WTC11 (cell line): ENCODE measurements at regions not wholly inside any gene's neighbourhood (a gene's known extent, or its start where the extent isn't known, plus 50 kb on each side); places are given as distances from the start of the nearest gene placed in this dataset.

ENCODE experiments used
- ATAC-seq: fragments of 200-7000 bp; cut with Tn5 transposase; 2 replicates; pipeline ENCODE4 v1.10.0; 2021; ENCODE audit warnings: mild to moderate bottlenecking, moderate library complexity
- CTCF ChIA-PET: fragments of 300-600 bp; sonication (Branson Sonifier 250); formaldehyde crosslinking; loops from one replicate; lab custom pipeline; 2021; ENCODE audit warnings: antibody characterized with exemption; lab: Charles Lee
- POLR2A ChIA-PET: fragments of 350-600 bp; sonication (Branson Sonifier 250); formaldehyde crosslinking; loops from one replicate; lab custom pipeline; 2021; ENCODE audit warnings: antibody characterized with exemption; lab: Charles Lee
- DNase-seq: peaks from one replicate; pipeline ENCODE4 v3.0.0; 2021; ENCODE audit warnings: low spot score
- H3K27ac Mint-ChIP-seq: 2 replicates; pipeline ENCODE4 v1.8.0; 2021; ENCODE audit warnings: mixed read lengths
- H3K27me3 Mint-ChIP-seq: 2 replicates; pipeline ENCODE4 v1.8.0; 2021; ENCODE audit warnings: low read depth, mild to moderate bottlenecking, moderate library complexity, mixed read lengths
- H3K36me3 Mint-ChIP-seq: 2 replicates; pipeline ENCODE4 v1.8.0; 2021; ENCODE audit warnings: mixed read lengths
- H3K4me1 Mint-ChIP-seq: 2 replicates; pipeline ENCODE4 v1.8.0; 2022; ENCODE audit warnings: mixed read lengths
- H3K4me3 Mint-ChIP-seq: 2 replicates; pipeline ENCODE4 v1.8.0; 2021; ENCODE audit warnings: mild to moderate bottlenecking, moderate library complexity, mixed read lengths
- H3K9me3 Mint-ChIP-seq: 2 replicates; pipeline ENCODE4 v1.8.0; 2021; ENCODE audit warnings: mixed read lengths
- ATF1 ChIP-seq: sonication (generic); formaldehyde crosslinking; IDR thresholded peaks from 2 replicates; pipeline ENCODE4 v1.8.1; 2023; ENCODE audit warnings: mild to moderate bottlenecking, moderate library complexity, missing genetic modification reagents
- ATF2 ChIP-seq: sonication (generic); formaldehyde crosslinking; IDR thresholded peaks from 2 replicates; pipeline ENCODE4 v1.8.1; 2022; ENCODE audit warnings: low read depth, missing genetic modification reagents, borderline replicate concordance
- ELF4 ChIP-seq: sonication (generic); formaldehyde crosslinking; IDR thresholded peaks from 2 replicates; pipeline ENCODE4 v1.8.1; 2022; ENCODE audit warnings: low read depth, mild to moderate bottlenecking, moderate library complexity, missing genetic modification reagents
- GRHL2 ChIP-seq: fragments of 250-450 bp; sonication (Bioruptor Pico); IDR thresholded peaks from 2 replicates; pipeline ENCODE4 v1.8.0; 2022; ENCODE audit warnings: mild to moderate bottlenecking, moderate library complexity; ENCODE audit not compliant: insufficient replicate concordance, severe bottlenecking
- NR2C2 ChIP-seq: sonication (generic); formaldehyde crosslinking; IDR thresholded peaks from 2 replicates; pipeline ENCODE4 v1.8.0; 2022; ENCODE audit warnings: mild to moderate bottlenecking, missing genetic modification reagents
- NR3C1 ChIP-seq: sonication (generic); formaldehyde crosslinking; conservative IDR thresholded peaks from 2 replicates; pipeline ENCODE4 v1.8.1; 2023; ENCODE audit warnings: low read depth, mild to moderate bottlenecking, missing genetic modification reagents
- SOX15 ChIP-seq: fragments of 250-450 bp; sonication (Bioruptor Pico); IDR thresholded peaks from 2 replicates; pipeline ENCODE4 v1.9.0; 2021; ENCODE audit warnings: mild to moderate bottlenecking
- TP53 ChIP-seq: sonication (generic); formaldehyde crosslinking; IDR thresholded peaks from 2 replicates; pipeline ENCODE4 v1.8.1; 2023; ENCODE audit warnings: mild to moderate bottlenecking, missing genetic modification reagents
- ZNF232 ChIP-seq: sonication (generic); formaldehyde crosslinking; IDR thresholded peaks from 2 replicates; pipeline ENCODE4 v1.8.0; 2022; ENCODE audit warnings: mild to moderate bottlenecking, missing genetic modification reagents
- ZNF281 ChIP-seq: sonication (generic); formaldehyde crosslinking; IDR thresholded peaks from 2 replicates; pipeline ENCODE4 v1.8.0; 2023; ENCODE audit warnings: mild to moderate bottlenecking, missing genetic modification reagents
- ZNF317 ChIP-seq: sonication (generic); formaldehyde crosslinking; IDR thresholded peaks from 2 replicates; pipeline ENCODE4 v1.8.1; 2023; ENCODE audit warnings: low read depth, mild to moderate bottlenecking, moderate library complexity, missing genetic modification reagents, borderline replicate concordance
- ZNF416 ChIP-seq: fragments of 250-450 bp; sonication (Bioruptor Pico); IDR thresholded peaks from 2 replicates; pipeline ENCODE4 v1.9.0; 2021; ENCODE audit warnings: mild to moderate bottlenecking, inconsistent platforms
- TF ChIP-seq, protein P1 (sequence below): fragments of 250-450 bp; sonication (Bioruptor Pico); IDR thresholded peaks from 2 replicates; pipeline ENCODE4 v1.8.0; 2021; ENCODE audit warnings: mild to moderate bottlenecking
- TF ChIP-seq, protein P2 (sequence below): sonication (generic); formaldehyde crosslinking; IDR thresholded peaks from 2 replicates; pipeline ENCODE4 v1.8.1; 2023; ENCODE audit warnings: mild to moderate bottlenecking, missing genetic modification reagents, borderline replicate concordance

DNA sequence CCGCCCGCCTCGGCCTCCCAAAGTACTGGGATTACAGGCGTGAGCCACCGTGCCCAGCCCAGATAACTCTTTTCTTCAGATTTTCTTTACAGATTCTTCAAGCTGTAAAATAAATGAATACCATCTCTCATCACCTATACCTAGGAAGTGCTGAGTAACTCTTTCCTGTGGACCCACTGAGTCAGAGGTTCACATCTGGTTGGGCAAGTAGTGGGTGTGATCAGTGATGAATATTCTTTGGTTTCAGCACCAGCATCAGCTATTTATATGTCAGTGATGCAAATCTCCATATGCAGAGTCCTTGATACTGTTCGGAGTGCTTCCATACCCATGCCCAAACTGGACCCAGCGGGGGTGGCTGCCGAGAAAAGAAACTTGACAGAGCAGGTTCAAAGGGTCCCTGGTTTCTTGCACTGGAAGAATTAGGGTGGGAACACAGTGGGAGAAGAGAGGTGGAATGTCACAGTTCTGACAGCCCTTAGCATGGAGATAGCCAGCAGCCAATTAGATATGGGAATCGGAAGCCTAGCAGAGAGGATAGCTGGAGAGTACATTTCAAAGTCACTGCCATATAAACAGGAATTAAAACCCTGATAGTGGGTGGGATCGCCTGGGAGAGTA, 64.9 kb upstream of the DDR1 start:
- POLR2A ChIA-PET = interaction anchor here (1.0 to 1.1 kb wide), 2 partner anchors 9 to 75 kb away, joined by 3 to 4 read pairs; partner anchors contain the start of gene IER3
- ATAC-seq = no peak
- Mint-ChIP-seq H3K4me3 (no peak overlapping the region), H3K27me3 (no peaks in the 10 kb centered on the region), H3K27ac (no peak overlapping the region), H3K4me1 (peaks cover 26% of the 10 kb centered on the region), H3K36me3 (peaks cover 5% of the 10 kb centered on the region), H3K9me3 (peaks cover 7% of the 10 kb centered on the region)
- no peak for DNase-seq
- CTCF ChIA-PET = interaction anchor here (1.0 to 4.1 kb wide), 7 partner anchors 10 to 260 kb away, joined by 3 to 54 read pairs (median 5); partner anchors contain the start of genes DDR1 and VARS2
- TF ChIP-seq SOX15 (CRISPR knock-in tag) (no peak), ELF4 (CRISPR knock-in tag) (no peak), TP53 (no peak), ZNF317 (CRISPR knock-in tag) (no peak)
- TF ChIP-seq, protein P1, sequence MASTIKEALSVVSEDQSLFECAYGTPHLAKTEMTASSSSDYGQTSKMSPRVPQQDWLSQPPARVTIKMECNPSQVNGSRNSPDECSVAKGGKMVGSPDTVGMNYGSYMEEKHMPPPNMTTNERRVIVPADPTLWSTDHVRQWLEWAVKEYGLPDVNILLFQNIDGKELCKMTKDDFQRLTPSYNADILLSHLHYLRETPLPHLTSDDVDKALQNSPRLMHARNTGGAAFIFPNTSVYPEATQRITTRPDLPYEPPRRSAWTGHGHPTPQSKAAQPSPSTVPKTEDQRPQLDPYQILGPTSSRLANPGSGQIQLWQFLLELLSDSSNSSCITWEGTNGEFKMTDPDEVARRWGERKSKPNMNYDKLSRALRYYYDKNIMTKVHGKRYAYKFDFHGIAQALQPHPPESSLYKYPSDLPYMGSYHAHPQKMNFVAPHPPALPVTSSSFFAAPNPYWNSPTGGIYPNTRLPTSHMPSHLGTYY (CRISPR knock-in tag) = no peak

- peak overlapping the region; percentile 0; the same call in 1 of the 2 replicates for H3K27ac Mint-ChIP-seq
- H3K4me3 Mint-ChIP-seq = no peak overlapping the region
- DNase-seq (no peak), ATAC-seq (no peak)
- ChIA-PET CTCF (interaction anchor here (0.5 to 1.2 kb wide), 5 partner anchors 29 to 269 kb away, joined by 3 to 4 read pairs (median 3); no protein-coding TSS in a partner anchor), POLR2A (no interaction called here)
- H3K36me3 Mint-ChIP-seq = peaks cover 5% of the 10 kb centered on the region
- H3K4me1 Mint-ChIP-seq = peaks cover 31% of the 10 kb centered on the region
- no peaks in the 10 kb centered on the region for H3K27me3 Mint-ChIP-seq
- peaks cover 7% of the 10 kb centered on the region for H3K9me3 Mint-ChIP-seq
- TF ChIP-seq ZNF416 (CRISPR knock-in tag) (no peak), ZNF281 (CRISPR knock-in tag) (no peak), TP53 (no peak), ZNF232 (CRISPR knock-in tag) (no peak), GRHL2 (CRISPR knock-in tag) (no peak), ELF4 (CRISPR knock-in tag) (no peak), ATF2 (CRISPR knock-in tag) (no peak), NR3C1 (CRISPR knock-in tag) (no peak), ATF1 (CRISPR knock-in tag) (no peak), NR2C2 (CRISPR knock-in tag) (no peak)
- TF ChIP-seq, protein P2, sequence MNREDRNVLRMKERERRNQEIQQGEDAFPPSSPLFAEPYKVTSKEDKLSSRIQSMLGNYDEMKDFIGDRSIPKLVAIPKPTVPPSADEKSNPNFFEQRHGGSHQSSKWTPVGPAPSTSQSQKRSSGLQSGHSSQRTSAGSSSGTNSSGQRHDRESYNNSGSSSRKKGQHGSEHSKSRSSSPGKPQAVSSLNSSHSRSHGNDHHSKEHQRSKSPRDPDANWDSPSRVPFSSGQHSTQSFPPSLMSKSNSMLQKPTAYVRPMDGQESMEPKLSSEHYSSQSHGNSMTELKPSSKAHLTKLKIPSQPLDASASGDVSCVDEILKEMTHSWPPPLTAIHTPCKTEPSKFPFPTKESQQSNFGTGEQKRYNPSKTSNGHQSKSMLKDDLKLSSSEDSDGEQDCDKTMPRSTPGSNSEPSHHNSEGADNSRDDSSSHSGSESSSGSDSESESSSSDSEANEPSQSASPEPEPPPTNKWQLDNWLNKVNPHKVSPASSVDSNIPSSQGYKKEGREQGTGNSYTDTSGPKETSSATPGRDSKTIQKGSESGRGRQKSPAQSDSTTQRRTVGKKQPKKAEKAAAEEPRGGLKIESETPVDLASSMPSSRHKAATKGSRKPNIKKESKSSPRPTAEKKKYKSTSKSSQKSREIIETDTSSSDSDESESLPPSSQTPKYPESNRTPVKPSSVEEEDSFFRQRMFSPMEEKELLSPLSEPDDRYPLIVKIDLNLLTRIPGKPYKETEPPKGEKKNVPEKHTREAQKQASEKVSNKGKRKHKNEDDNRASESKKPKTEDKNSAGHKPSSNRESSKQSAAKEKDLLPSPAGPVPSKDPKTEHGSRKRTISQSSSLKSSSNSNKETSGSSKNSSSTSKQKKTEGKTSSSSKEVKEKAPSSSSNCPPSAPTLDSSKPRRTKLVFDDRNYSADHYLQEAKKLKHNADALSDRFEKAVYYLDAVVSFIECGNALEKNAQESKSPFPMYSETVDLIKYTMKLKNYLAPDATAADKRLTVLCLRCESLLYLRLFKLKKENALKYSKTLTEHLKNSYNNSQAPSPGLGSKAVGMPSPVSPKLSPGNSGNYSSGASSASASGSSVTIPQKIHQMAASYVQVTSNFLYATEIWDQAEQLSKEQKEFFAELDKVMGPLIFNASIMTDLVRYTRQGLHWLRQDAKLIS = no peak
These were observed 65.9 kb upstream of the DDR1 start for GRCh38 chr6:30818391-30818841.
